ENCODE measurements at regions not wholly inside any gene's neighbourhood (a gene's known extent, or its start where the extent isn't known, plus 50 kb on each side); places are given as distances from the start of the nearest gene placed in this dataset.

DNA sequence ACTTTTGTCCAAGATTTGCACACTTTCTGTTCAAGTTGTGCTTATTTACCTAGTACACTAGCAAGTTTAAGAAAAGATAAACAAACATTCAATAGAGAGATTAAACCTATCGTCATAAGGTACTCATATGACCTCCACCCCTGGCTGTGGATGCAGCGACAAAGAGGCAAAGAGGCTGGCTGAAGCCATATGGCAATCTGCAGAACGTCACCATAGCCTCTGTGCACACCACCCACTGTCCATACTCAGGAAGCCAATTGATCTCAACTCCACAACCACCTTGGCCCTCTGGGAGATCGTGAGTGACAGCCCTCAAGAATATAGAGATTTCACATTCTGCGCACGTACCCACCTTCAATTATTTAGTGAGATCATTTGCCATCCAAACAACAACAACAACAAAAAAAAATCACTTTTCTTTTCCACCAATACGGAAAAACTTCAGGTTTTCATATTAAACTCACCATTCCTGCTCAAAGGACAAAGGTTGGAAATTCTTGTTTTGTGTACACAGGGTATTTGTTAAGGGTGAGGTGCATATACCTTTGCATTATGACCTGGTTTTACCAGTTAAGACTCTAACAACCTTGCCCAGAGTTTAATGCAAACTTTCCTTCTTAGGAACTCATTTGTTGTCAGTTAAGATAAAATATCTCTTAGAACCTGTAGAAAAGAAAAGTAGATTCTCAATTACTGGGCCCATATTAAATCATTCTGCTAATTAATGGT, 243.0 kb upstream of the FSTL5 start:
- TF ChIP-seq CTCF (IDR thresholded peaks at IDR 0.05): no peak

DNA sequence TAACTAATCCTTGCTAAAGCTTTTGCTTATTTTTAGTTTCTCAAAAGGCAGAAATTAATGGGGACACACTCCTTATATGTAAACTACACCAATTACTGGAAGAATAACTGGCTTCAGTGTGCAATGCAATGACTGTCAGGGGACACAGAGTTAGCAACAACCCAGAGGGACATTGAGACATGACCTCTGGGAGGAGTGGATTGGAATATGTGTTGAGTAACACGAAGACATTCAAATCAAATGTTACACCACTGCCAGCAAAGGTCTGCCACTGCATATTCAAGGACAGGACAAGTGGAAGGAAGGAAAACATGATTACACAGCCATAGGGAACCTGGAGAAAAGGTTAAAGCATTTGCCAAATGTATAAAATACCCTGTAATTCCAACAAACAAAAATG, 240.1 kb upstream of the FSTL5 start:
- TF ChIP-seq CTCF (IDR thresholded peaks at IDR 0.05): no peak

DNA sequence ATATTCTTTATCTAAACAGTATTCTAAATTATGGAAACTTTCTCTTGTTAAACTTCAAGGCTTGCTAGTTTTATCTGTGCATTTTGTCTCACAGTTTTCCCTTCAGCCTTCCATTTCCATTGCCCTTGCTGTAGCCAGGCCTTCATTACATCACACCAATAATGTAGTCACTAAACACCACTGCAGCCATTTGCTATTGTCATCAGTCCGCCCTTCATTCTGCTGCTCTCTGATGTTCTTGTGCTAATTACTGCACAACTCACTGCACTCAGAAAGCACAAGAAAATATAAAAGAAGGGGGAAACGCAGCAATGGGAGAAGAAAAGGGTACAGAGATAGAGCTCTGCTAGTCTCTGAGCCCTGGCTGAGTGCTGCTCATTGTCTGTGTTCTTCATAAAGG, 239.6 kb upstream of the FSTL5 start:
- TF ChIP-seq CTCF (IDR thresholded peaks at IDR 0.05): no peak

DNA sequence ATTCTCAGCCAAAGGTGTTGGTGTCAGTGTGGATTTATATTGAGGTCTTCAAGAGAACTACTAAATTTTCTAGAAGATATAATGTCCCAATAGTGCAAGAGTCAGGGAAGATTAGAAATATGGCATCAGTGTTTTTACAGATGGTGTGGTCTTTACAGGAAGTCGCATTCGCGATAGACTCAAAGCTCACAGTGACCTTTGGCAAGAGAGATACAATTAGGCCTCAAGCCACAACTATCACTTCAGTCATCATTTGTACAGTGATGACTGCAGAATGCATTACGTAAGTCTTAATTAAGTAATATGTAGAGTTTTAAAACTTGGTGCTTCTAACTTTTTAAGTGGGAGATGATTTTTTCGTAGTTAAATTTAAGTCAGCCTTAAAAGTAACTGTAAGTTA, 237.2 kb upstream of the FSTL5 start:
- TF ChIP-seq CTCF (IDR thresholded peaks at IDR 0.05): no peak

DNA sequence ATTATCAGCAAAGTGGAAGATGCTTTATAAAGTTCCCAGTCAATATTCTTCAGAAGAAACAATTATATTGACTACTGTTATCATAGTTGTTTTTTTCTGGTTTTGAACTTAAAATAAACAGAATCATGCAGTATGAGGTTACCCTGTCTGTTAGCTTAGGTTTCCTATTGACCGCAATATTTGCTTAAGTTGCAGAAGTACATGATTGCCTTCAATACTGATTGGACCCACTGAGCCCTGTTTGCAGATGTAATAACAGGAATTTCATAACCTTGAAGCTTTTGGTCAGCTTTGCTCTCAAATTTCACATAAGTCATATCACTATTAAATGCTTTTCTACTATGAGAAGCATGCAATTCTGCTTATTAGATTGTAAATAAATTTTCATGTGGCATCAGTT, 229.1 kb upstream of the FSTL5 start:
- TF ChIP-seq CTCF (IDR thresholded peaks at IDR 0.05): no peak

DNA sequence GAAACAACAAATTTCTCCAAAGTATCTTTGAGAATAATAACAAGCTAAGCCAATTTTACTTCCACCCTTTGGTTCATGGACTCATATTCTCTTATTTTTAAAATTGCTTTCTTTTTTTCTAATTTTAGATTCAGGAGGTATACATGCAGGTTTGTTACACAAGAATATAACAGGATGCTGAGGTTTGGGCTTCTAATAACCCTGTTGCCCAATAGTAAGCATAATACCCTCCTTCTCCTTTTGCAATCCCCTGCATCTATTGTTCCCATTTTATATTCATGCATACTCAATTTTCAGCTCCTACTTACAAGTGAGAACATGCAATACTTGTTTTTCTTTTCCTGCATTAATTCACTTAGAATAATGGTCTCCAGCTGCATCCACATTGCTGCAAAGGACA, 202.3 kb upstream of the FSTL5 start:
- TF ChIP-seq CTCF (IDR thresholded peaks at IDR 0.05): no peak

GRCh38 chr4:162364651-162365050, 200.9 kb upstream of the FSTL5 start:
- no peak for TF ChIP-seq CTCF (IDR thresholded peaks at IDR 0.05)

Data from LNCAP (cell line).